Kidney (tissue), 13 donors: ENCODE measurements at regions not wholly inside any gene's neighbourhood (a gene's known extent, or its start where the extent isn't known, plus 50 kb on each side); places are given as distances from the start of the nearest gene placed in this dataset.

Source experiments
- DNase-seq, 5 donors: peaks; one replicate each; pipeline ENCODE4 v3.0.0-alpha.2; 2013 to 2020
- FAIRE-seq: peaks from 2 replicates; lab custom pipeline; 2012; peaks lifted over from hg19 to GRCh38; lab: Jason Lieb, UNC
- H3K27ac ChIP-seq, 2 donors: one replicate each; pipeline ENCODE4 v1.7.0; 2013; ENCODE audit warnings: low read depth in 2 of 2, low read length in 2 of 2, inconsistent platforms in 1 of 2
- H3K27me3 ChIP-seq: one replicate; pipeline ENCODE4 v1.7.1; 2013; ENCODE audit warnings: low read length, inconsistent platforms; ENCODE audit not compliant: control insufficient read depth, insufficient read depth
- H3K36me3 ChIP-seq, 3 donors: one replicate each; pipeline versions ENCODE4 v1.7.0 to v1.7.1; 2013; ENCODE audit warnings: low read length in 3 of 3, control low read depth in 1 of 3, inconsistent platforms in 1 of 3; ENCODE audit not compliant: insufficient read depth in 3 of 3, control insufficient read depth in 2 of 3
- H3K4me1 ChIP-seq, 3 donors: one replicate each; pipeline versions ENCODE4 v1.7.0 to v1.7.1; 2013; ENCODE audit warnings: low read length in 3 of 3, inconsistent platforms in 1 of 3, low read depth in 1 of 3; ENCODE audit not compliant: control insufficient read depth in 2 of 3, insufficient read depth in 2 of 3
- H3K4me3 ChIP-seq, 3 donors: one replicate each; pipeline versions ENCODE4 v1.7.0 to v1.8.1; 2013; ENCODE audit warnings: low read length in 3 of 3, control low read depth in 1 of 3, inconsistent platforms in 1 of 3
- H3K9ac ChIP-seq, 3 donors: one replicate each; pipeline versions ENCODE4 v1.7.0 to v1.7.1; 2013; ENCODE audit warnings: low read length in 3 of 3, control low read depth in 1 of 3, inconsistent platforms in 1 of 3
- H3K9me3 ChIP-seq, 3 donors: one replicate each; pipeline versions ENCODE4 v1.7.0 to v1.7.1; 2013; ENCODE audit warnings: low read length in 3 of 3, control low read depth in 1 of 3, inconsistent platforms in 1 of 3; ENCODE audit not compliant: control insufficient read depth in 2 of 3, insufficient read depth in 1 of 3
- CTCF ChIP-seq: IDR thresholded peaks from 3 replicates; pipeline ENCODE4 v1.5.1; 2012; ENCODE audit warnings: mild to moderate bottlenecking, moderate library complexity, borderline replicate concordance; ENCODE audit not compliant: insufficient read depth; ENCODE audit errors: extremely low read depth
- intact Hi-C: fragments of 100-400 bp; cut with DNase I; formaldehyde crosslinking; loops from one replicate; pipeline ENCODE4 v1.11.1; 2022
- donor health status: control.
- donor health status: control.
- donor health status: control.
- donor health status: control.
- donor health status: control.
- donor health status: DM: yes; HTN: yes; CAD: no.
- donor health status: Normal renal cell carcinoma (clear cell type).

- no peaks in the 10 kb centered on the region for H3K36me3 ChIP-seq
- no peak for TF ChIP-seq CTCF
- DNase-seq, result no peak
- no peak overlapping the region for H3K9ac ChIP-seq
- H3K9me3 ChIP-seq, result peaks cover 0 to 19% (median 7%) of the 10 kb centered on the region in 3 donors
- no peaks in the 10 kb centered on the region for H3K4me1 ChIP-seq
- no peaks in the 10 kb centered on the region for H3K27me3 ChIP-seq
- H3K4me3 ChIP-seq, result no peak overlapping the region
- no peak for FAIRE-seq
- H3K27ac ChIP-seq, result no peak overlapping the region
- intact Hi-C loops, result no loop called here
These were observed 163.0 kb upstream of the TMCC3 start for GRCh38 chr12:94813314-94813713.

- Histone ChIP-seq H3K9me3 (peaks cover 0 to 19% (median 7%) of the 10 kb centered on the region in 3 donors), H3K36me3 (no peaks in the 10 kb centered on the region), H3K4me3 (no peak overlapping the region), H3K27ac (no peak overlapping the region), H3K27me3 (no peaks in the 10 kb centered on the region), H3K9ac (no peak overlapping the region), H3K4me1 (no peaks in the 10 kb centered on the region)
- FAIRE-seq (no peak), DNase-seq (no peak)
- no peak for TF ChIP-seq CTCF
- intact Hi-C loops, result no loop called here
These were observed 162.0 kb upstream of the TMCC3 start for GRCh38 chr12:94812345-94812744.

GRCh38 chr12:94811611-94812010, 161.3 kb upstream of the TMCC3 start:
- FAIRE-seq, result no peak
- DNase-seq, result no peak
- Histone ChIP-seq H3K27ac (no peak overlapping the region), H3K9ac (no peak overlapping the region), H3K36me3 (no peaks in the 10 kb centered on the region), H3K4me1 (no peaks in the 10 kb centered on the region), H3K9me3 (peaks cover 0 to 19% (median 7%) of the 10 kb centered on the region in 3 donors), H3K4me3 (no peak overlapping the region), H3K27me3 (no peaks in the 10 kb centered on the region)
- TF ChIP-seq CTCF, result no peak
- intact Hi-C loops, result no loop called here

- FAIRE-seq (no peak), DNase-seq (no peak)
- Histone ChIP-seq H3K36me3 (no peaks in the 10 kb centered on the region), H3K27ac (no peak overlapping the region), H3K4me3 (no peak overlapping the region), H3K27me3 (no peaks in the 10 kb centered on the region), H3K9me3 (peaks cover 0 to 14% (median 4%) of the 10 kb centered on the region in 3 donors), H3K9ac (no peak overlapping the region), H3K4me1 (no peaks in the 10 kb centered on the region)
- intact Hi-C loops, result no loop called here
- no peak for TF ChIP-seq CTCF
These were observed 157.6 kb upstream of the TMCC3 start for GRCh38 chr12:94807951-94808350.
